SK-MEL-5 (cell line): ENCODE measurements at regions not wholly inside any gene's neighbourhood (a gene's known extent, or its start where the extent isn't known, plus 50 kb on each side); places are given as distances from the start of the nearest gene placed in this dataset.
"Not testable (repeated sequence)": the region's sequence is repeated elsewhere in the genome, so short reads cannot be mapped to it uniquely, and the experiment has no call there.

Source experiments
- DNase-seq: peaks from one replicate; pipeline ENCODE4 v3.0.0-alpha.2; 2016; ENCODE audit warnings: low read depth, low spot score
- in situ Hi-C: cut with HindIII; loops from 2 replicates; pipeline ENCODE4 v1.10.0; 2016; ENCODE audit warnings: low sequenced_read_pairs, high pct_unique_total_duplicates, low pct_unique_long_range_greater_than_20kb

DNA sequence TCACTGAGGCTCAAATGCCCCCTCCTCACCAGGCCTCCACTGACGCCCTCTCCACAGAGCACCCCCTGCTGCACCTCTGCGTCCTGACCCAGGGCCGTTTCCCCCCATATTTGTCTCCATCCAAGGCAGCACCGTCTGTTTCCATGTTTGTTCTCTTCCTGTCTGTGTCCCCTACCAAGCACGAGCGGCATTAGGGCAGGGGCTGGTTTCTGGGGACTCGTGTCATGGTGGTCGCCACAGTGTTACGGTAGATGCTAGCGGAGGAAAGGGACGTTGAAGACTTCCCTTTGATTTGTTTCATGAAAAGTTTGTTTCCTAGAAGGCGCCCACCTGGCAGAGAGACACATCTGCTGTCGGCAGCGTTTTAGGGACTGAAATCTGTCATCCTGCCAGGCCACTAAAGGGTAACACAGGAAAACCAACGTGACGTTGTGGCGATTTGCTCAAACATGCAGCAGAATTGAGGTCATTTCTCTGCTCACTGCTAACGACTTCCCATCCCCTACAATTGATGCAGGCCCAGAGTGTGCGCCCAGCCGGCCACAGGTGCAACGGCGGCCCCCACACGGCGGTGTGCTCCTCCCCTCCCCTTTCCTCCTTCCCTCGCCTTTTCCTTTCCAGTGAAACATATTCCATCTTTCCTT lies 79.3 kb upstream of the IRX4 start:
- DNase-seq, result no peak

DNA sequence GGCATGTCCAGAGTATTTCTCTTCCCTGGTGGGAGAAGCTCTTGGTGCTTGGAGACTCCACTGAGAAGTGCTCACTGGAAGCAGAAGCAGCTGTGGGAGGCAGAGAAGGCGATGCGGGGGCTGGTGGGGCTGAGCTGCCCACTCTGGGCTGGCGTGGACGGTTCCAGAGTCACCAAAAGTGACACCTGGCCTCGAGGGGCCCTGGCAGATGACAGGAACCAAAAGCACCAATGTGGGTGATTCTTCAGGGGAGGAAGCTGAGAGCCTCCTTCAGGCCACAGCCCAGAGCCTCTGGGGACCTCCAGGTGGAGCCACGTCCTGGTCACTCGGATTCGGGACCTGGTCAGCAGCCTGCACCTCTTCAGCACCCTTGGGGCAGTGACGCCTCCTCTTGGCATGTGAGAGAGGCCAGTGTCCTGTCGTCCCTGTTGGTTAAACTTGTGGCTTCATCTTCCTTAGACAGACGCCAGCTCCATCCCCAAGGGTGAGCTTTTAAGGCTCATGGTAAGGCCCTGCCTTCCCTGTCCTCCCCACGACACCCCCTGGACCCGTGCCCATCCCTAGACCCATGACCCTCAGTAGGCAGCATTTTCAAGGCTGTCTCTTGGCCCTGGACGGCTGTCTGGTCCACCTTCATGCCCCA lies 78.7 kb upstream of the IRX4 start:
- no peak for DNase-seq
- in situ Hi-C loops, result no loop called here

More for the DNA sequence above, 79.3 kb upstream of the IRX4 start:
- in situ Hi-C loops, result no loop called here

DNA sequence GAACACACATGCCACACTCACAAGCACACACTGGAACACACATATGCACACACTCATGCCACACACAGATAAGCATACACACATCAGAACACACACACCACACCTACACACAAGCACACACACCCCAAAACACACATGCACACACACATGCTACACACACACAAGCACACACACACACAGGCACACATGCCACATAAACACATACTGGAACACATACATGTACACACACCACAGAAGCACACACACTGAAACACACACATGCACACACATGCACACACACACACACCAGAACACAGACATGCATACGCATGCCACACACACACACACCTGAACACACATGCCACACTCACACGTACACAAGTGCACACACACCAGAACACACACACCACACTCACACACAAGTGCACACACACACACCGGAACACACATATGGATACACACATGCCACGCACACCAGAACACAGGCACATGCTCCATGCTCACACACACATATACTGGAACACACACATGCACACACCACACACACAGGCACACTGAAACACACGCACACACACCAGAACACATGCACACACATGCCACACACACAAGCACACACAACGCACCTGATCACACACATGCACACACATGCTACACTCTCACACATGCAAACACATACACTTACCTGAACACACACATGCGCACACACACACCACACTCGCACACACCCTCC lies 78.0 kb upstream of the IRX4 start:
- in situ Hi-C loops, result no loop called here
- no peak for DNase-seq

DNA sequence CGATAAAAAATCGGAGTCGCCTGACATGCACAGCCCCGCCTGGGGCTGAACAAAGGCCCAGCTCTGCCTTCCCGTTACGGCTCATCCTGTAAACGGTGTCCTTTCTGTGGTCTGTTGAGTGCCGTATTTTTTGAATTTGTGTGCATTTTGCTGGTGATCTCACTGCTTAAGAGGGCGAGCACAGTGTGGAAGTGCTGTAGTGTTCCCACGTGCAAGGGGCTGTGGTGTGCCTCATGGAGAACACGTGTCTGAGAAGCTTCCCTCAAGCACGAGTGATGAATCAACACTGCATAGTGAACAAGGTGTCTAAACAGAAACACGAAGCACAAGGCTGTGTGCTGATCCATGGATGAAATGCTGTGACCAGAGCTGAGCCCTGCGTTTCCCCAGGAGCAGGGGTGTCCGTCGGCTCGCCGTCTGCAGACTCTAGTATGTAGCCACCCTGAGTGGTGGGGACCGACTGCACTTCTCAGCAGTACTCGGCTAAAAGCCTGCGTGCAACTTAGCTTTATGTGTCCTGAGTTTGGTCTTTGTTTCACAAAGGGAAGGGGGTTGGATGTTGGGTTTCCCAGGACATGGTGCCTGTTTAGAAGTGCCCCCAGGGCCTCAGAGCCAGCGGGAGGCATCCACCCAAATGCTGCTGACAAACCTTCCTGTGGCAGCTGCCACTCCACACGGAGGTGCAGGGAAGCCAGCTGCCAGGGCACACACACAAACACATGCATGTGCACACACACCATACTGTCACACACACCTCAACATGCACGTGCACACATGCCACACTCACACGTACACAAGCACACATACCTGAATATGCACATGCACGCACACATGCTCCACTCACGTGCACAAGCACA lies 77.2 kb upstream of the IRX4 start:
- DNase-seq, result peak; percentile 31
- in situ Hi-C loops, result no loop called here

DNA sequence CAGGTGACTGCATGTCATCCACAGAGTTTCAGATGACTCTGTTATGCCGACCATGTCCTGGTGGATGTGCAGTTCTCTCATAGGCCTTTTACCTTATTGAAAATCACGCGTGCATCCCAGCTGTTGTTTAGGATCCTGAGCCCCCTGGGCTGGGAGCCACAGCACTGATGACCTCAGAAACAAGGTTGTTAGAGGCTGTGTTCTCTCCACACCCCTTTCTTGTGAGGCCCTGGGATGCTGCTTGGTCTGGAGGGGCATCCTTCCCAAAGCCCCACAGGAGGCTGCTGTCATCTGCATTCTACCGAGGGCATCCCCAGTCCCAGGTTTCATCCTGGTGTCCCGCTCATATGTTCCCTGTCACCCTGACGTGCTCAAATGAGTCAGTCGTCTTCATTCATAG lies 76.5 kb upstream of the IRX4 start:
- in situ Hi-C loops, result no loop called here
- no peak for DNase-seq

DNA sequence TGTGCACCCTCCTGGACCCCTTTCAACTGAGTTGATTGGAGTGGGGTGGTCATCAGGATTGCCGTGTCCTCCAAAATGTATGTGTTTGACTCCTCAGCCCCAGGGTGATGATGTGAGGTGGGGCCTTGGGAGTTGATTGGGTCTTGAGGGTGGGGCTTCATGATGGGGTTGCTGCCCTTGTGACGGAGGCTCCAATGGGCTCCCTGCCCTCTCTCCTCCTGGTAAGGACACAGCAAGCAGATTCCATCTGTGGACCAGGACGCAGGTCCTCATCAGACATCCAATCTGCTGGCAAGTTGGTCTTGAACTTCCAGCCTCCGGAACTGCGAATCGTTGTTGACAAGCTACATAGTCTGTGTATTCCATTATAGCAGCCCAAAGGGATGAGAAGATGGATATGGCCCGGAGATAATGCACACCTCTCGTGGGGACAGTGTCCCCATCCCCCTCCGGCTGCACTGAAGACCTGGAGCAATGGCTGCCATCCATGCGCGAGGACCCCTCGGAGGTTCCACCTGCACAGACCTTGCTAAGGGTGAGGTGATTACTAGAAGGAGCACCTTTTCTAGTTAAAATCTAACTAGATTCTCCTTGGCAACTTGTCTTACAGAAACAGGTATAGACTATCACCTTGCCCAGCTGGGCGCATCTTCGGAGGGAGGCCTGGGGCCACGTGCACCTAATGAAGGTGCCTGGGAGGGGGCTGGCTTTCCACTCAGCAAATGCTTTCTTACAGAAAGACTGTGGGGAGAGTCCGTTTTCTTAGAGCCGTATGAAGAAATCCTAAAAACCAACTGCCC lies 75.7 kb upstream of the IRX4 start:
- no peak for DNase-seq

DNA sequence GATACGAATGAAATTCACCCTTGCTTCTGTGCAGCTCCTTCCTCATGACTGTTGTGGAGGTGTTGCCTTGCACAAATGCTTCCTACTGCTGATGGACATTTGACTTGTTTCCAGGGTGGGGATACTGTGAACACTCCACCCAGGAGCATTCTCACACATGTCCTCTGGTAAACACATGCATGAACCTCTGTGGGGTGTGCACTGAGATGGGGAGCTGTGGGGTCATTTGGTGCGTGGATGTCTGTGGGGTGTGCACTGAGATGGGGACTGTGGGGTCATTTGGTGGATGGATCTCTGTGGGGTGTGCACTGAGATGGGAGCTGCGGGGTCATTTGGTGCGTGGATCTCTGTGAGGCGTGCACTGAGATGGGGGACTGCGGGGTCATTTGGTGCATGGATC lies 72.9 kb upstream of the IRX4 start:
- DNase-seq, result no peak
- in situ Hi-C loops, result no loop called here

More for the DNA sequence above, 75.7 kb upstream of the IRX4 start:
- in situ Hi-C loops, result no loop called here

DNA sequence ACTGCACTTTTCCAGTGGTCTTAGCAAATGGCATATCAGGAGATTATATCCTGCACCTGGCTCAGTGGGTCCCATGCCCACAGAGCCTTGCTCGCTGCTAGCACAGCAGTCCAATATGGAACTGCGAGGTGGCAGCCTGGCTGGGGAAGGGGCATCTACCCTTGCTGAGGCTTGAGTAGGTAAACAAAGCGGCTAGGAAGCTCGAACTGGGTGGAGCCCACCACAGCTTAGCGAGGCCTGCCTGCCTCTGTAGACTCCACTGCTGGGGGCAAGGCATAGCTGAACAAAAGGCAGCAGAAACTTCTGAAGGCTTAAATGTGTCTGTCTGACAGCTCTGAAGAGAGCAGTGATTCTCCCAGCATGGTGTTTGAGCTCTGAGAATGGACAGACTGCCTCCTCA lies 71.0 kb upstream of the IRX4 start:
- in situ Hi-C loops, DNase-seq: not testable (repeated sequence)

DNA sequence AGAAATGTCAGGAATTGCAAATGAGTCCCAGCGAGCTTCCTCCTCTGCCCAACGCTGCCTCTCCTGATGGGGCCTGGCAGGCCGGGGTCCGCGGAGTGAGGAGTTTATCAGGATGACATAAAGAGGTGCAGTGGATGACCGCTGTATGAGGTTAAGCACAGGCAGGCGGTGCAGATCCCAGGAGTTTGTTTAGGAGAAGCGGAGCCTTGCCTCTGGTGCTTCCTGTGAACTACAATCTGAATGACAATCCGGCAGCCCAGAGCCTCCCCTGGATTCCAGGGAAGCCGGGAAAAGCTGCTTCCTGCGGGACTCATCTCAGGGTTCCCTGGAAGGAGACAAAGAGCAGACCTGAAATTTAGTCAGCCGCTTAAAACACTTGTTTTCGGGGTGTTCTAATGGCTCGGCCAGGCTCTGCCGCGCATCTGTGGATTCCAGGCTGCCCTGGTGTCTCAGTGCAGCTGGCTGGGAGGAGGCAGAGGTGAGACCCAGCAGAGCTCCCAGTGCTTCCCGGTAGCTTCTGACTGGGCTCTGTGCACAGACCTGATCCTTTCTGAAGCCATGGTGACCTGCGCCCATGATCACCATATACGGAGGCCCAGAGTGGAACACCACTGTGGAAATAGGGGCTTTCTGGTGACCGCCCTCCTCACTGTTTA lies 69.8 kb upstream of the IRX4 start:
- in situ Hi-C loops, result no loop called here
- DNase-seq, result no peak

DNA sequence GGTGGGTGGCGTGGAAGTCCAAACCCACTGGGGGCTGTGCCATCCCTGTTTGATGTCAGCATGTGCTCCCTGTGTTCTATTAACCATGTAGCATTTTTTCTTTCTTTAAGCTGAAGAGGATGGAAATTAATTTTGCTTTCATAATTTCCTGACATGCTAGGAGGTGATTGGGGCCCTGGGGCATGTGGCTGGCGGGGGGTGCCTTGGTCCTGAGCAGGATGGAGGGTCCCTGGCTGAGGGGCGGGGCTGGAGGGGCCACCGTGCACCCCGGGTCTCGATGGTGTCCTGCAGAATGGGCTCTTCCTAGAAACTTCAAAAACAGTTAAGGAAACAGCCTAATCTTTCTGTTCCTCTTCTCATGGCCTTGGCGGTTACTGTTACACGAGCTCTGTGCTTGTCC lies 69.3 kb upstream of the IRX4 start:
- no peak for DNase-seq
- in situ Hi-C loops, result no loop called here

DNA sequence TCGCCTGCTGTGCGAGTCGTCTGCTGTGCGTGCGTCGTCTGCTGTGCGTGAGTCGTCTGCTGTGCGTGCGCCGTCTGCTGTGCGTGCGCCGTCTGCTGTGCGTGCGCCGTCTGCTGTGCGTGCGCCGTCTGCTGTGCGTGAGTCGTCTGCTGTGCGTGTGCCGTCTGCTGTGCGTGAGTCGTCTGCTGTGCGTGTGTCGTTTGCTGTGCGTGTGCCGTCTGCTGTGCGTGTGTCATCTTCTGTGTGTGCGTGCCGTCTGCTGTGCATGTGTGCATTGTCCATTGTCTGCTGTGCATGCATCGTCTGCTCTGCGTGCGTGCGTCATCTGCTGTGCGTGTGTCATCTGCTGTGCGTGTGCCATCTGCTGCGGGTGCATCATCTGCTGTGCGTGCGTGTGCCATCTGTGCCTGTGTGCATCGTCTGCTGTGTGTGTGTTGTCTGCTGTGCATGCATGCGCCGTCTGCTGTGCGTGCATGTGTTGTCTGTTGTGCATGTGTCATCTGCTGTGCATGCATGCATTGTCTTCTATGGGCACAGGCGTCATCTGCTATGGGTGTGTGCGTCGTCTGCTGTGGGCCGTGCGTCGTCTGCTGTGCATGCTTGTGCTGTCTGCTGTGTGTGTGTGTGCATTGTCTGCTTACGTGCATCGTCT lies 68.6 kb upstream of the IRX4 start:
- DNase-seq, result no peak
- in situ Hi-C loops, result no loop called here

DNA sequence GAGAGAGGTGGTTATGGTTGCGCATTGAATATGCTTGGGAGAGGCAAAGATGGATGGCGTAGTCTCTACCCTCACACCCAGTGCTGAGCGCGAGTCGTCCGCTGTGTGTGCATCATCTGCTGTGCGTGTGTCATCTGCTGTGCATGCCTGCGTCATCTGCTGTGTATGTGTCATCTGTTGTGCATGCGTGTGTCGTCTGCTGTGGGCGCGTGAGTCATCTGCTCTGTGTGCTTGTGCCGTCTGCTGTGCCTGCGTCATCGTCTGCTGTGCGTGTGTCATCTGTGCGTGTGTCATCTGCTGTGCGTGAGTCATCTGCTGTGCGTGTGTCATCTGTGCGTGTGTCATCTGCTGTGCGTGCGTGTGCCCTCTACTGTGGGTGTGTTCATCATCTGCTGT lies 68.0 kb upstream of the IRX4 start:
- DNase-seq, result no peak
- in situ Hi-C loops, result no loop called here

DNA sequence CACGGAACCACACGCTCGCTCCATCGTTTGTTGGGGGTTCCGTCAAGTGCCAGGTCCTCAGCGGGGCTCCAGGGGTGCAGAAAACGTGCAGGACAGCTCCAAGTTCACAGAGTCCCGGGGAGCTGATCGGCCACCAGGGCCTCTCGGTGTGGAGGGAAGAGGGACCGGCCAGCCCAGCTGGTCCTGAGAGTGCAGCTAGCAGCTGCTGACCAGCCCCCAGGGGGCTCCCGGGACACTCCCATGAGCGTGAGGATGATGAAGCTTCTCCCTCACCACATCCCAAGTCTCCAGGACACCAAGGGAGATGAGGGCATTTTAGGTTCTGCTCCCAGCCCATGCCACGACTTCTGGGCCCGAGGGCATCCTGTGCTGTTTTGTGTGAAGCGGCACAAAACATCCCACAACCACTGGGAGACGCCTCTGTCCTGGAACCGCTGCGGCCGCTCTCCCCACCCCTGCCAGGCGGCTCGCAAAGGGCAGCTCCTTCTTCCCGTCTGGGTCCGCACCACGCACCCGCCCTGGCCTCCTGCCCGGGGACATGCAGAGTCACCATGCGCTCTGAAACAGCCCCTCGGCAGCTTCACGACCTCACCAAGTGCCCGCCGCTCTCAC lies 67.5 kb upstream of the IRX4 start:
- in situ Hi-C loops, result no loop called here
- no peak for DNase-seq

DNA sequence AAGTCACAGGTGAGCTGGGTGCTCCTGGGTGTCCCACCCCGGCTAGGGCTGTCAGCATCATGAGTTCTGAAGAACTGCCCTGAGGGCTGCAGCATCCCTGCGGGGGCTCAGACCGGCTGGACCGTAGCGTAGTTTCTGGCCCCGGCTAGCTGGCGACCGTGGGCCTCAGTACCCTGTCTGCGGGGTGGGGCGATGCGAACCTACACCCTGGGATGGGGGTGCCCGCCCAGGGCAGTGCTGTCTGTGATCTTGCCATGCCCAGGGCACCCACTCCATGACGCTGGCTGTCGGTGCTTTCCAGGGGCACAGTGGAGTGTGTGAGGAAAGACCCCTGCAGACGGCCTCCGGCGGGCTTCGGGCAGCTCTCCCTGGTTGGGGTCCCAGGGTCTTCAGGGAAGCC lies 66.5 kb upstream of the IRX4 start:
- no peak for DNase-seq
- in situ Hi-C loops, result no loop called here

DNA sequence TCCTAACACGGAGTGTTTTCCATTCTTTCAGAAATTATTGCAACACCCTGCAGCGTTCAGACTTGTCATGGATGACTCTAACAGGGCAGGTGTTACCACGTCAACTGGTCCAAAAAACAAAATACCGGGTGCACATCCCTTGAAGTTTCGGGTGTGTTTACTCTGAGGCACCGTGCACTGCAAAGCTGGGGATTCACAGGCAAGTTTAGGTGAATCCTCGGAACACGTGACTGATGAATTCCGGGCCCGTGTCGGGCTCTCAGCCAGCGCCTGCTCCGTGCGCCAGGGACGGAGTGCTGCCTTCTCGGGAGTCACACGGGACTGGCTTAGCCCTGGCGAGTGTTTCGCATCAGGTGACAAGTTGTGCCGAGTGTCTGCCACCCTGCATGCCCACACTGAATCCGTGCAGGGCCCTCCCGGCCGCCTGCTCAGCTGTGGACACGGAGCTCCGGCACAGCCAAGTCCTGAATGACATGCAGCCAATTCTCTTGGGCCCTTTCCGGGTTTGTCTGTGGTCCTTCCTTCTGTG lies 66.0 kb upstream of the IRX4 start:
- no peak for DNase-seq
- in situ Hi-C loops, result no loop called here

DNA sequence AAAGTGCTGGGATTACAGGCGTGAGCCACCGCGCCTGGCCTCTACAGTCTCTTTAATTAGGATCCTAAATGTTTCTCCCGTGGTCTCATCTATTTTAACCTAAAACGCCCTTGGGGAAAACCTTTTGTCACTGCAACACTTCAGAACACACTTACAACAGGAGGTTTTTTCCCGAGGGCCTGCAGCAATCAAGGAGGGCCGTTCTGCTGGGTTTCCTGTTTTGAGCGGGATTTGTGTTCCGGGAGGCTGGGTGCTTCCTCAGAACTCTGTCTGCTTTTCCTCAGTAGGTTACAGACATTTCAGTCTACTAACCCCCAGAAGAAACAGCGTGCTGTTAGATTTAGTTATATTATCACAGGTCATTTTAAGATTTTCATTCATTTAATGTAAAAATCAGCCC lies 65.4 kb upstream of the IRX4 start:
- no peak for DNase-seq
- in situ Hi-C loops, result no loop called here
